HG02763 (cell line): ENCODE measurements at regions not wholly inside any gene's neighbourhood (a gene's known extent, or its start where the extent isn't known, plus 50 kb on each side); places are given as distances from the start of the nearest gene placed in this dataset.
"Not testable (repeated sequence)": the region's sequence is repeated elsewhere in the genome, so short reads cannot be mapped to it uniquely, and the experiment has no call there.

Experiments used
- ATAC-seq: cut with Tn5 transposase; IDR thresholded peaks from one replicate; pipeline ENCODE4 v1.9.1; 2021; ENCODE audit warnings: mild to moderate bottlenecking, moderate library complexity; ENCODE audit not compliant: unreplicated experiment

GRCh38 chr1:223992456-223993246 lies 121.3 kb upstream of the FBXO28 start:
- ATAC-seq: peak; percentile 100

- ATAC-seq: not testable (repeated sequence)
Measured at GRCh38 chr1:223991297-223991857, 122.5 kb upstream of the FBXO28 start.

GRCh38 chr1:223961985-223962384 lies 116.2 kb upstream of the TP53BP2 start:
- ATAC-seq: not testable (repeated sequence)

GRCh38 chr1:223952801-223953200 lies 107.1 kb upstream of the TP53BP2 start:
- ATAC-seq: not testable (repeated sequence)

GRCh38 chr1:223951551-223951950 lies 105.8 kb upstream of the TP53BP2 start:
- ATAC-seq: not testable (repeated sequence)

- not testable (repeated sequence) for ATAC-seq
Measured at GRCh38 chr1:223949944-223950343, 104.2 kb upstream of the TP53BP2 start.

- ATAC-seq: not testable (repeated sequence)
Measured at GRCh38 chr1:223948041-223948440, 102.3 kb upstream of the TP53BP2 start.

- not testable (repeated sequence) for ATAC-seq
Measured at GRCh38 chr1:223936592-223936991, 90.8 kb upstream of the TP53BP2 start.

GRCh38 chr1:223931476-223931875 lies 85.7 kb upstream of the TP53BP2 start:
- ATAC-seq: not testable (repeated sequence)

GRCh38 chr1:223920805-223921204 lies 75.1 kb upstream of the TP53BP2 start:
- not testable (repeated sequence) for ATAC-seq

- not testable (repeated sequence) for ATAC-seq
Measured at GRCh38 chr1:223915476-223915875, 69.7 kb upstream of the TP53BP2 start.

- ATAC-seq: not testable (repeated sequence)
Measured at GRCh38 chr1:223913715-223914114, 68.0 kb upstream of the TP53BP2 start.

GRCh38 chr1:223907943-223908587 lies 62.3 kb upstream of the TP53BP2 start:
- not testable (repeated sequence) for ATAC-seq

GRCh38 chr1:223903221-223903620 lies 57.5 kb upstream of the TP53BP2 start:
- not testable (repeated sequence) for ATAC-seq

- not testable (repeated sequence) for ATAC-seq
Measured at GRCh38 chr1:223899775-223900174, 54.0 kb upstream of the TP53BP2 start.

- ATAC-seq: not testable (repeated sequence)
Measured at GRCh38 chr1:223897097-223897496, 51.4 kb upstream of the TP53BP2 start.

GRCh38 chr1:223895950-223896349 lies 50.2 kb upstream of the TP53BP2 start:
- ATAC-seq: not testable (repeated sequence)
